ENCODE measurements at regions not wholly inside any gene's neighbourhood (a gene's known extent, or its start where the extent isn't known, plus 50 kb on each side); places are given as distances from the start of the nearest gene placed in this dataset.

- TF ChIP-seq CTCF (IDR thresholded peaks at IDR 0.05) (no peak), POLR2A (IDR thresholded peaks at IDR 0.05) (no peak)
Observed at GRCh38 chr15:99918072-99918471, 184.8 kb upstream of the LYSMD4 start.
